T-helper 2 cell treated with Interferon-gamma antibody and Interleukin-4, amounts not matched to agents 100 ng/mL and 5 ng/mL, for 36 hours (primary cell): ENCODE measurements at regions not wholly inside any gene's neighbourhood (a gene's known extent, or its start where the extent isn't known, plus 50 kb on each side); places are given as distances from the start of the nearest gene placed in this dataset.
"Not testable (repeated sequence)": the region's sequence is repeated elsewhere in the genome, so short reads cannot be mapped to it uniquely, and the experiment has no call there.

ENCODE experiments used
- intact Hi-C: fragments of 100-400 bp; cut with micrococcal nuclease; formaldehyde crosslinking; loops from one replicate; pipeline ENCODE4 v1.15.1; 2023

- intact Hi-C loops = no loop called here
These were observed 123.3 kb downstream of the CCER1 start for GRCh38 chr12:90831712-90832111.

GRCh38 chr12:90829044-90829443, 125.9 kb downstream of the CCER1 start:
- intact Hi-C loops = no loop called here

- intact Hi-C loops = no loop called here
These were observed 126.4 kb downstream of the CCER1 start for GRCh38 chr12:90828621-90829020.

- intact Hi-C loops = no loop called here
These were observed 127.4 kb downstream of the CCER1 start for GRCh38 chr12:90827567-90827966.

GRCh38 chr12:90826036-90826435, 128.9 kb downstream of the CCER1 start:
- intact Hi-C loops = no loop called here

GRCh38 chr12:90823859-90824258, 131.1 kb downstream of the CCER1 start:
- intact Hi-C loops = no loop called here

GRCh38 chr12:90819709-90820108, 135.3 kb downstream of the CCER1 start:
- intact Hi-C loops = no loop called here

- intact Hi-C loops = no loop called here
These were observed 138.5 kb downstream of the CCER1 start for GRCh38 chr12:90816353-90817089.

- intact Hi-C loops = no loop called here
These were observed 145.0 kb downstream of the CCER1 start for GRCh38 chr12:90809940-90810339.

- intact Hi-C loops = no loop called here
These were observed 146.4 kb downstream of the CCER1 start for GRCh38 chr12:90808568-90808967.

GRCh38 chr12:90802727-90803126, 152.2 kb downstream of the CCER1 start:
- intact Hi-C loops = no loop called here

- intact Hi-C loops = no loop called here
These were observed 153.2 kb downstream of the CCER1 start for GRCh38 chr12:90801776-90802175.

GRCh38 chr12:90794212-90794611, 160.8 kb downstream of the CCER1 start:
- intact Hi-C loops = no loop called here

GRCh38 chr12:90792718-90793117, 162.3 kb downstream of the CCER1 start:
- intact Hi-C loops = not testable (repeated sequence)

- intact Hi-C loops = no loop called here
These were observed 163.5 kb downstream of the CCER1 start for GRCh38 chr12:90791445-90791844.

- intact Hi-C loops = no loop called here
These were observed 164.2 kb downstream of the CCER1 start for GRCh38 chr12:90790747-90791146.

GRCh38 chr12:90773491-90773890, 181.5 kb downstream of the CCER1 start:
- intact Hi-C loops = no loop called here

GRCh38 chr12:90770861-90771260, 184.1 kb downstream of the CCER1 start:
- intact Hi-C loops = no loop called here

- intact Hi-C loops = no loop called here
These were observed 197.0 kb downstream of the CCER1 start for GRCh38 chr12:90757957-90758356.

GRCh38 chr12:90745211-90745610, 209.8 kb downstream of the CCER1 start:
- intact Hi-C loops = no loop called here

GRCh38 chr12:90741611-90742010, 213.4 kb downstream of the CCER1 start:
- intact Hi-C loops = no loop called here

GRCh38 chr12:90729736-90730135, 225.2 kb downstream of the CCER1 start:
- intact Hi-C loops = no loop called here

- intact Hi-C loops = no loop called here
These were observed 242.3 kb downstream of the CCER1 start for GRCh38 chr12:90712671-90713070.

- intact Hi-C loops = no loop called here
These were observed 244.3 kb downstream of the CCER1 start for GRCh38 chr12:90710711-90711110.
